ENCODE measurements at regions not wholly inside any gene's neighbourhood (a gene's known extent, or its start where the extent isn't known, plus 50 kb on each side); places are given as distances from the start of the nearest gene placed in this dataset.

- TF ChIP-seq SMARCE1 (IDR thresholded peaks at IDR 0.05) (no peak), MCM5 (IDR thresholded peaks at IDR 0.05; ENCODE audit: low read depth) (no peak)
These were observed 232.2 kb downstream of the SMARCA2 start for GRCh38 chr9:2247340-2247739.
